ENCODE measurements at regions not wholly inside any gene's neighbourhood (a gene's known extent, or its start where the extent isn't known, plus 50 kb on each side); places are given as distances from the start of the nearest gene placed in this dataset.

DNA sequence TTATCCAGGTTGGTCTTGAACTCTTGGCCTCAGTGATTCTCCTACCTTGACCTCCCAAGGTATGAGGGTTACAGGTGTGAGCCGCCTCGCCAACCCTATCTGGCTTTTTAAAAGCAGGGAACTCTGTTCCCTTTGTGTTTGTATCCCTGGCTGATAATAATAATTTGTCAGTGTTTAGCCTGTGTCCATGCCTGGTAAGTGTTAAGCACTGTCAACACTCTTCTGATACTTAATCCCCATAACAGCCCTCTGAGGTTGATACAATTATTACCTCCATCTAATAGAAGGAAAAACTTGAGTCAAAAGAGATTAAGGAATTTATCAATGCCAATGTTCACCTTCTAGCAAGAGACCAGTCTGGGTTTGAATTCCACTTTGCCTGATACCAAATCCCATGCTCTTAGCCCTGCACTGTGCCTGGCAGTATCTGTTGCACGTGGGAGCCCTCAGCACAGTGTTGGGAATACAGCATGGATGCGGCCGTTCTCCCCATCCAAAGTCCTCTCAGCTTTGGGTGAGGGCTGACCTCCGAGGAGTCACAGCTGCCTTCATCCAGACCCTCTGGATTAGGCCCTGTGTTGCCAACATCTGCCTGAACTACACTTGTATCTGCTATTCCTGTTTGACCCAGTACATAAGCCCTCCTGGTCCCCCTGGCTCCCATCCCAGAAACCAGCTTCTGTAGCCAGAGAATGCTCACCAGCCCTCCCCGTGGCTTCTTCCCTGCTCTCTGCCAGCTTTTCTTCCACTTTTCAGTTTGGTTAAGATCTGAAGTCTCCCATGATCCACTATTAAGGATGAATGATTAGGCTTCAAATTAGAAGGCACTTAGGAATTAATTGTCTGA, 335.6 kb upstream of the ASIC2 start:
- in situ Hi-C loops (cut with MboI; ENCODE audit: low sequenced_read_pairs) = no loop called here

DNA sequence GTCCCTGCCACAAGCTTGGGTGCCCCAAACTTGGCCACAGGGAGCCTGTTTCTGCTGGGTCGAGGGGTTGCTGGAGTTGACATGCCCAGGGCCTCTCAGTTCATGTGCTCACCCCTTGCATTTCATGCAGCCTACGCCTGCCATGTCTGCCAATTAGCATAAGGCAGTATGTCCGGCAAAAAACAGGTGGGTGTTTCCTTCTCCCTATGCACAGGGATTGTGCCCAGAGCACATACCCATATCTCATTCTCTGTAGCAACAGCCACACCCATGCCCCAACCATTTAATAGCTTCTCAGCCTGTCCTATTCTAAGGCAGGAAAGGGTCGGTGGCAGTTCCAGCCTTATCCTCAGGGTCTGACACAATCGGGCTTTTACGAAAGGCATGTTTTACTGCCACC, 340.4 kb upstream of the ASIC2 start:
- in situ Hi-C loops (cut with MboI; ENCODE audit: low sequenced_read_pairs) = no loop called here

GRCh38 chr17:33637534-33637933, 344.4 kb upstream of the ASIC2 start:
- in situ Hi-C loops (cut with MboI; ENCODE audit: low sequenced_read_pairs) = no loop called here

DNA sequence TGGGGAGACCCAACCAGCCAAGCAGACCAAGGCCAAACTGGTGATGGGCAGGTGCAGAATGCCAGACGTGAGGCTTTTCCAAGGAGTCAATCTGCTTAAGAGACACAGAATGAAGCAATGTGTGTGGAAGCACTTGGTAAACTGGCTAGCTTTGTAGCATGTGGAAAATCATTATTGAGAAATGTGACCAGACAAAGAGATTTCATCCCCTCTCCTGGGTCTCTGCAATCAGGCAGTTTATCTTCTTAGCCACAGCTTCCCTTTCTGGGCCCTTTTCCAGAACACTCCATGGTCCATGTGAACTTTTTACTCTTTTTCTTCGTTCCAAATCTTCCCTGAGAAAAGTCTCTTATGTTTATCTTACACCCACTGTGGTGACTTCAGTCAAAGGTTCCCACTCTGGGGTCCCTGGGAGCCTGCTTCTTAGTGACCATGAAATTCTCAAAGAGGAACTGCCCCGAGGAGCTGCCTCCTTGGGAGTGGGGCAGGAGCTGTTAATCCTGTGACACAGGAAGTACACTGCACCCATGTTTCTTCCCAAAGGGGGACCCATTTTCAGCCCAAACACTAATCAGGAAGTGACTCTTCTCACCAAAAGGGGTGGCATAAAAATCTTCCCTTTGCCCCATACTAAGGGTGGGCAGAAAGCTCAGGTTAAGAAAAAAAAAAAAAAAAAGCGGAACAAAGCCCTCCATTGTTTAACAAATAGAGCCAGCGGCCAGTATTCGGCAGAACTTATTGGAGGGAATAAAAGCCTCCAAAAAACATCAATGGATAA, 346.2 kb upstream of the ASIC2 start:
- in situ Hi-C loops (cut with MboI; ENCODE audit: low sequenced_read_pairs) = no loop called here

DNA sequence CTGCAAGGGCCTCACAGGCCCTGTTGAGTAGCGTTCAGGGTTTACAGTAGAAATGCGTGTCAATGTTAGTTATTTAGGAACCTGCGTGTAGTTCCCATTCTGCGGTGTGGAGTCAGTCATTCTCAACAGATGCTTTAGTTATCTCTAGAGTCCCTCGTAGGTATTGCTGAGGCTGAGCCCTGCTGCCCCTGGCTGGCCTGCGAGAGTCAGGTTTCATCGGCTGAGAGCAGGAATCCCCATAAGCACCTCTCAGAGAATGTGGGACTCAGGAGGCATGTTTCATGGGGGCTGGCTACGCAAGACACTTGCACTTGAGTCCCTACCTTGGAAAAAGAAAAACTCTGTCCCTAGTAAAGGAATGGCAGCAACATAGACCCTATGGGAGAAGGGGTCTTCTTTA, 347.5 kb upstream of the ASIC2 start:
- in situ Hi-C loops (cut with MboI; ENCODE audit: low sequenced_read_pairs) = no loop called here

DNA sequence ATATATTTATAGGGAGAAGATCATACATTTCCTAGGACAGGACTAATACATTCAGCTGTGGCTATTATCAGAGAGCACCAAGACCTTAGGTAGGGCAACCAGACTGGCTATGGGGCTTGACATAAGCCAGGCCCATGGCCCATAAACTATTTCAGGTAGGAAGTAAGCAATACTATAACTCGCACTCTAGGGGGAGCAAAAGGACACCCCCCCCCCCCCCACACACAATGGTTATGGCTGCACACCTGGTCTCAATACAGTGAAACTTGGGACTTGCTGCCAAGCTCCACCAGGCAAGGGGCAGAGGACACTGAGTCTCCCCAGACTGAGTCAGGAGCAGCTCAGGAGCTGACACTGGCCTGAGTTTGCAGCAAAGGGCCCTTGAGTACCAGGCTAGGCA, 348.9 kb upstream of the ASIC2 start:
- in situ Hi-C loops (cut with MboI; ENCODE audit: low sequenced_read_pairs) = no loop called here

DNA sequence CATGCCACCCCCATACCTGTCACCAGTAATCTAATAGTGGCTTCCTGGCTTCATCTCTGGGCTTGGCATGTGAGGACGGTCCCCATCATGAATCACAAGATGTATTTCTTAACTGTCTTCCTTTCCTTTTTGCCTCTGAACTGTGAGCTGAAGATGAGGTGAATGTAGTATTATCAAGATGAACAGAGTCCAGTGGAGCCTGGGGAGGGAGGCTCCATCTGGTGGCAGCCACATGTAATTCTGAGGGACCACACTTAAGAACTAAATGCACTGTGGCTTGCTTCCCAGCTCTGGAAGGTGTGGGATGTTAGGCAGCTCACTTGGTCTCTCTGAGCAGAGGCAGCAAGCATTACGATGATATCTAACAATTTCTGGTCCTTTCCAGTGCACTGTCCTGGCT, 354.9 kb upstream of the ASIC2 start:
- in situ Hi-C loops (cut with MboI; ENCODE audit: low sequenced_read_pairs) = no loop called here

GRCh38 chr17:33650304-33650703, 357.2 kb upstream of the ASIC2 start:
- in situ Hi-C loops (cut with MboI; ENCODE audit: low sequenced_read_pairs) = no loop called here

- in situ Hi-C loops (cut with MboI; ENCODE audit: low sequenced_read_pairs) = no loop called here
Observed at GRCh38 chr17:33651686-33652085, 358.6 kb upstream of the ASIC2 start.

DNA sequence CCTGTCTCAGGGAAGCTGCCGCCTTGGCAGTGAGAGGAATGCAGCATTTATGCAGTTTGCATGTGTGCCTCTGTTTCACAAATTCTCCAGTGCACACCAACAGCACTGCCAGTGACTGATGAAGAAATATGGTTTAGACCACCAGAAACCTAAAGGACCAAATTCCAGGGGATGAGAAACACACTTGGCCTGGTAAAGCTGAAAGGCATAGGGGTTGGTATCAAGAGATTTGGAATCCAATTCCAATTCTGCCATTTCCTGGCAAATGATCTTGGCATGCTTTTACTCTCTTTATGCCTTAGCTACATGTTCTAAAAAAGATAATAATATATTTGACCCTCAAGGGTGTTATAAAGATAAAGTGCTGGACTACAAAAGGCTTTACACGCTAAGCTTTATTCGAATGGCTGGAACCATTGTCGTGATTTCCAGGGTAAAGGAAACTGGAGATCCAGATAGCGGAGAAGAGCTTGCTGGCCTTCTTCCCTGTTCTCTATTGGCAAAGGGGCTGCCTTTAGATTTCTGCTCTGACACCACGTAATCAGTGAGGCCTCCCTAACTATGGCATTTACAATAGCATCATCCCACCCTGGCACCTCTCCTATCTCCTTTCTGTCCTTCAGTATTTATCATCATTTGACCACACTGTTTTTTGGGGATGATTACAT, 359.8 kb upstream of the ASIC2 start:
- in situ Hi-C loops (cut with MboI; ENCODE audit: low sequenced_read_pairs) = no loop called here

DNA sequence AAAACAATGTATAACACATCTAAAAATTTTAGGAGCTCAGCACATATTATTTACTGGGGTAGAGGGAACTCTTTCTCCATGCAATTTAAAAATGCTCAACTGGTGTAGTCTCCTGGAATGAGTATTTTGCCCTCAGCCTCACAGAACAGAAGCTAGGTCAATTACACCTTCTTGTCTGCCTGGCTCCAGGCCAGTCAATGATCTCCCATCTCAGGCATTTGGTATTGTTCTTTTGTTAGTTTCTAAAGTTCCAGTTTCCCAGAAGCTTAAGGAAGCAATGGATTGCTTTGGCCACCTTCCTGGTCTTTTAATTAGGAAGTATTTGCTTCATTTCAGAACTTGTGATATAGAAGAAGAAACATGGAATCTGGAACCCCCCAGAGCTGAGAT, 360.3 kb upstream of the ASIC2 start:
- in situ Hi-C loops (cut with MboI; ENCODE audit: low sequenced_read_pairs) = no loop called here

DNA sequence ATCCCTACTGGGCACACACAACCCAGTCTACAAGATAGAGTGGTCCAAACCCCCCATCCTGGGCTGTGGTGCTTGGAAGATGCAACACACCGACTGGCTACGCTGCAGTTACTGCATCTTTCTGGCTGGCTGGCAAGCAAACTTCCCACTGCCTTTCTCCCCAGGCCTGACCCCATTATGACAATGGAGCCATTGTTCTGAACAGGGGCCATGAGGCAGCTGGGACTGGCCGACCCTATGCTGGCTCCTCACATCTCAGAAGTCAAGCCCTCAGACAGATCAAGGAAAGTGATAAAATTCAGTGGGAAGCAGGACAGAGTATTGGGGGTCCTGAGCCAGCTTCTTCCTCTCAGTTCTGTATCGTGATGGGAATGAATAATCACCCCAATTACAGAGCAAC, 364.1 kb upstream of the ASIC2 start:
- in situ Hi-C loops (cut with MboI; ENCODE audit: low sequenced_read_pairs) = no loop called here

GRCh38 chr17:33661975-33662374, 368.9 kb upstream of the ASIC2 start:
- in situ Hi-C loops (cut with MboI; ENCODE audit: low sequenced_read_pairs) = no loop called here

- in situ Hi-C loops (cut with MboI; ENCODE audit: low sequenced_read_pairs) = no loop called here
Observed at GRCh38 chr17:33664116-33664840, 371.2 kb upstream of the ASIC2 start.

DNA sequence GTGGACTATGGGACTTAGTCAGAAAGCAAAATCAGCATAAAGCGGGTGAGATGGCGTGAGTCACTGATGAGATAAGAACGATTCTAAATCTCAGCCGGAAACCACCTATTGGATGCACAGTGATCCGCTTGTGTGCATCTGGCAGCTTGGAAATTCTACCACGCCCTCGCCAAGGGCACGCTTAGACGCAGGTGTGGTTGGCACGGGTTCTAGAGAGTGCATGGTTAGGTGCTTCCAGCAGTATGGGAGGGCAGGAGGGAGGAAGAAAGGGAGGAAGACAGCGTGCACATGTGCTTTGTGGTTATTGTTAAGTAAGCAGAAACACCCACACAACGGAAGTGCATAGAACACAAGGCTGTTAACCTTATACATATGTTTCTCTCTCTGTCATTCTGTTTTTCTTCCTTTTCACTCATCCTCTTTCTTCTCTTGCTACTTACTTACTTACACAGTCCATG, 374.0 kb upstream of the ASIC2 start:
- in situ Hi-C loops (cut with MboI; ENCODE audit: low sequenced_read_pairs) = no loop called here

- in situ Hi-C loops (cut with MboI; ENCODE audit: low sequenced_read_pairs) = no loop called here
Observed at GRCh38 chr17:33667671-33668070, 374.6 kb upstream of the ASIC2 start.

- in situ Hi-C loops (cut with MboI; ENCODE audit: low sequenced_read_pairs) = no loop called here
Observed at GRCh38 chr17:33668516-33668915, 375.4 kb upstream of the ASIC2 start.

- in situ Hi-C loops (cut with MboI; ENCODE audit: low sequenced_read_pairs) = no loop called here
Observed at GRCh38 chr17:33671491-33671890, 378.4 kb upstream of the ASIC2 start.

DNA sequence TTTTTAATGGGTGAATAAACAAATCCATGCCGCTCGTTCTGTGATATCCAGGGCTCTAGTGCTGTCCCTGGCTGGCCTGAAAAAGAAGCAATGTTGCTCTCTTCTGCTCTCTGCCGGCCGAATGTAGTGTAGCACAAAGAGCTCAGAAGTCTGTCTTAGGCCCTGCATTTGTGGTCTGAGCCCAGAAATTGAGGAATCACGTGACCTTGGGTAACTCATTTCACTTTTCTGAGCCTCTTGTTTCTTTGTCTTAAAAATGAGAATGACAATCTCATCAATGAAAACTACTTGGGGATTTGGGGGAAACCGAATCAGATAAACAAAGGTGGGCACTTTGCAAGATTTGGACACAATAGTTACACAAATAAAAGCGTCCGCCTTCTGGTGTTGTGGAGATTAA, 381.6 kb upstream of the ASIC2 start:
- in situ Hi-C loops (cut with MboI; ENCODE audit: low sequenced_read_pairs) = no loop called here

DNA sequence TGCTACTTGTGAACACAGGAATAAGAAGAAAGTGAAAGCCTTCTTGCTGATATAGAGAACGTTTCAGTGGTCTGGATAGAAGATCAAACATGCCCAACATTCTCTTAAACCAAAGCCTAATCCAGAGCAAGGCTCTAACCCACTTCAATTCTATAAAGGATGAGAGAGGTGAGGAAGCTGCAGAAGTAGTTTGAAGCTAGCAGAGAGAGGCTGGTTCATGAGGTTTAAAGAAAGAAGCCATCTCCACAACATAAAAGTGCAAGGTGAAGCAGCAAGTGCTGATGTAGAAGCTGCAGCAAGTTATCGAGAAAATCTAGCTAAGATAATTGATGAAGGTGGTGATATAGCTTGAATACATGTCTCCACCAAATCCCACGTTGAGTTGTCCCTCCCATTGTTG, 383.3 kb upstream of the ASIC2 start:
- in situ Hi-C loops (cut with MboI; ENCODE audit: low sequenced_read_pairs) = no loop called here

DNA sequence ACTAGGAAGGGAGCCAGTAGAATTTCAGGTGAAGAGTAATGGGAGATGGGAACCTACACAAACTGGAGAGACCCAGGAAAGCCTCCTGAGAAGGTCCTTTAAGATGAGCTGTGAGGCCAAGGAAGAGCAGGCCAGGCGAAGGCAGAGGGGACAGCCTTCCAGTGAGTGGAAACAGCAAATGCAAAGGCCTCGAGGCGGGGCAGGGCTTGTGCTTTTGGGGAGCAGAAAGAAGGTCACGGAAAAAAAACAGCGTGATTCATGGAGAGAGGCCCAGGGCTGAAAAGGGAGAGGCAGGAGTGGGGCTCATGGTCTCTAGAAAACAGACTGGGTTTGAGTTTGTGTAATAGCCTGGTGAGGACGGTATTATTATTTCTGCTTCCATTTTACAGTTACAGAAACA, 386.5 kb upstream of the ASIC2 start:
- in situ Hi-C loops (cut with MboI; ENCODE audit: low sequenced_read_pairs) = no loop called here
